HEK293T (cell line): ENCODE measurements at regions not wholly inside any gene's neighbourhood (a gene's known extent, or its start where the extent isn't known, plus 50 kb on each side); places are given as distances from the start of the nearest gene placed in this dataset.
"Not testable (repeated sequence)": the region's sequence is repeated elsewhere in the genome, so short reads cannot be mapped to it uniquely, and the experiment has no call there.

Experiments used
- CTCF ChIA-PET: fragments of 350-600 bp; formaldehyde crosslinking; extraction: SDS; loops from one replicate; lab custom pipeline; 2021; ENCODE audit warnings: antibody characterized with exemption, inconsistent platforms; lab: Yijun Ruan, JAX
- POLR2A ChIA-PET: fragments of 350-600 bp; formaldehyde crosslinking; extraction: SDS; loops from one replicate; lab custom pipeline; 2020; ENCODE audit warnings: antibody characterized with exemption, inconsistent platforms; lab: Yijun Ruan, JAX
- DNase-seq: peaks from one replicate; pipeline ENCODE4 v3.0.0; 2012; ENCODE audit warnings: mixed read lengths; ENCODE audit errors: extremely low spot score
- ARNT ChIP-seq: fragments of 450-650 bp; IDR thresholded peaks from 2 replicates; pipeline ENCODE4 v1.6.1; 2017; ENCODE audit warnings: mild to moderate bottlenecking
- BHLHE40 ChIP-seq: fragments of 450-650 bp; IDR thresholded peaks from 2 replicates; pipeline ENCODE4 v1.6.1; 2016; ENCODE audit warnings: mild to moderate bottlenecking, moderate library complexity, borderline replicate concordance
- CTBP1 ChIP-seq: fragments of 450-650 bp; IDR thresholded peaks from 2 replicates; pipeline ENCODE4 v1.6.1; 2016; ENCODE audit warnings: borderline replicate concordance
- ELF4 ChIP-seq: fragments of 450-650 bp; IDR thresholded peaks from 2 replicates; pipeline ENCODE4 v1.6.1; 2017; ENCODE audit warnings: antibody characterized with exemption
- FOXA1 ChIP-seq: fragments of 450-650 bp; IDR thresholded peaks from 2 replicates; pipeline ENCODE4 v1.6.1; 2016; ENCODE audit warnings: mild to moderate bottlenecking
- FOXK2 ChIP-seq: fragments of 450-650 bp; IDR thresholded peaks from 2 replicates; pipeline ENCODE4 v1.6.1; 2016; ENCODE audit warnings: mild to moderate bottlenecking
- FOXM1 ChIP-seq: fragments of 450-650 bp; IDR thresholded peaks from 2 replicates; pipeline ENCODE4 v1.6.1; 2017; ENCODE audit warnings: mild to moderate bottlenecking, borderline replicate concordance
- HDGF ChIP-seq: fragments of 450-650 bp; IDR thresholded peaks from 2 replicates; pipeline ENCODE4 v1.6.1; 2017; ENCODE audit warnings: antibody characterized with exemption, borderline replicate concordance
- L3MBTL2 ChIP-seq: fragments of 450-650 bp; conservative IDR thresholded peaks from 2 replicates; pipeline ENCODE4 v1.6.1; 2016; ENCODE audit warnings: mild to moderate bottlenecking
- LEF1 ChIP-seq: fragments of 450-650 bp; IDR thresholded peaks from 2 replicates; pipeline ENCODE4 v1.6.1; 2017; ENCODE audit warnings: mild to moderate bottlenecking, borderline replicate concordance
- NFRKB ChIP-seq: fragments of 450-650 bp; IDR thresholded peaks from 2 replicates; pipeline ENCODE4 v1.6.1; 2016; ENCODE audit warnings: mild to moderate bottlenecking, moderate library complexity
- SP1 ChIP-seq: fragments of 450-650 bp; IDR thresholded peaks from 2 replicates; pipeline ENCODE4 v1.6.1; 2017
- SUZ12 ChIP-seq: fragments of 450-650 bp; IDR thresholded peaks from 2 replicates; pipeline ENCODE4 v1.6.1; 2016; ENCODE audit warnings: mild to moderate bottlenecking
- TARDBP ChIP-seq: fragments of 450-650 bp; IDR thresholded peaks from 2 replicates; pipeline ENCODE4 v1.6.1; 2016
- ZNF384 ChIP-seq: fragments of 450-650 bp; IDR thresholded peaks from 2 replicates; pipeline ENCODE4 v1.6.1; 2016
- TF ChIP-seq, protein P1 (sequence below): fragments of 450-650 bp; IDR thresholded peaks from 2 replicates; pipeline ENCODE4 v1.6.1; 2016

DNA sequence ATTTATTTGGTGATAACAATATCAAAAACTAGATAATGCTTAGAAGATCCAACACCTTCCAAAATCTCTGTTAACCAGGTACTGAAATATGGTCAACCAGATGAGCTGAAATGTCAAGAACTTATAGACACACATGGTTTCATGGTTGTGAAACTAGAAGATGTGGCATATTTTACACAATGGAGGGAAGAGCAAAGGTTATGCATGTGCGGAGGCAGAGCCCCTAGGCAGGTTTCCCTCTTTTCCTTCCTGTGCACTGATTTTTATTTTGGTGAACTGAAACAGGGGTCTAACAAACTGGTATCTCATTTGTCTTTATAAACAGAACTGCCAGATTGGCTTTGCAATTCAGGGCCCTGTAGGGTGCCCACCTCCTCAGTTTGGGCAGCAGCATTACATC is 91.6 kb downstream of the PRL start:
- ChIA-PET POLR2A (no interaction called here), CTCF (no interaction called here)
- DNase-seq = no peak
- no peak for TF ChIP-seq ARNT
- no peak for TF ChIP-seq L3MBTL2
- no peak for TF ChIP-seq SP1
- TF ChIP-seq FOXK2 = no peak
- no peak for TF ChIP-seq FOXA1
- TF ChIP-seq SUZ12 = no peak
- no peak for TF ChIP-seq CTBP1
- TF ChIP-seq BHLHE40 = no peak
- TF ChIP-seq HDGF = no peak
- no peak for TF ChIP-seq NFRKB
- no peak for TF ChIP-seq ELF4
- no peak for TF ChIP-seq ZNF384

- DNase-seq = no peak
- POLR2A ChIA-PET = no interaction called here
- TF ChIP-seq ARNT (no peak), SUZ12 (no peak), BHLHE40 (no peak), FOXK2 (no peak), CTBP1 (no peak), L3MBTL2 (no peak), TARDBP (no peak), SP1 (no peak), FOXA1 (no peak), HDGF (no peak), LEF1 (no peak), ZNF384 (no peak), ELF4 (no peak), FOXM1 (no peak), NFRKB (no peak)
- TF ChIP-seq, protein P1, sequence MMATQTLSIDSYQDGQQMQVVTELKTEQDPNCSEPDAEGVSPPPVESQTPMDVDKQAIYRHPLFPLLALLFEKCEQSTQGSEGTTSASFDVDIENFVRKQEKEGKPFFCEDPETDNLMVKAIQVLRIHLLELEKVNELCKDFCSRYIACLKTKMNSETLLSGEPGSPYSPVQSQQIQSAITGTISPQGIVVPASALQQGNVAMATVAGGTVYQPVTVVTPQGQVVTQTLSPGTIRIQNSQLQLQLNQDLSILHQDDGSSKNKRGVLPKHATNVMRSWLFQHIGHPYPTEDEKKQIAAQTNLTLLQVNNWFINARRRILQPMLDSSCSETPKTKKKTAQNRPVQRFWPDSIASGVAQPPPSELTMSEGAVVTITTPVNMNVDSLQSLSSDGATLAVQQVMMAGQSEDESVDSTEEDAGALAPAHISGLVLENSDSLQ = no peak
- CTCF ChIA-PET = no interaction called here
These were observed 90.7 kb downstream of the PRL start for GRCh38 chr6:22206106-22206505.

GRCh38 chr6:22208026-22208425 is 88.8 kb downstream of the PRL start:
- ChIA-PET POLR2A (no interaction called here), CTCF (no interaction called here)
- TF ChIP-seq, protein P1 = no peak
- TF ChIP-seq CTBP1 (no peak), FOXK2 (no peak), NFRKB (no peak), LEF1 (no peak), TARDBP (no peak)
- DNase-seq = no peak

GRCh38 chr6:22214314-22214713 is 82.5 kb downstream of the PRL start:
- no peak for TF ChIP-seq SUZ12
- TF ChIP-seq FOXM1 = no peak
- no peak for TF ChIP-seq FOXK2
- TF ChIP-seq HDGF = no peak
- no peak for TF ChIP-seq CTBP1
- TF ChIP-seq, protein P1 = no peak
- TF ChIP-seq BHLHE40 = no peak
- TF ChIP-seq ZNF384 = no peak
- no peak for DNase-seq
- ChIA-PET POLR2A (no interaction called here), CTCF (no interaction called here)

DNA sequence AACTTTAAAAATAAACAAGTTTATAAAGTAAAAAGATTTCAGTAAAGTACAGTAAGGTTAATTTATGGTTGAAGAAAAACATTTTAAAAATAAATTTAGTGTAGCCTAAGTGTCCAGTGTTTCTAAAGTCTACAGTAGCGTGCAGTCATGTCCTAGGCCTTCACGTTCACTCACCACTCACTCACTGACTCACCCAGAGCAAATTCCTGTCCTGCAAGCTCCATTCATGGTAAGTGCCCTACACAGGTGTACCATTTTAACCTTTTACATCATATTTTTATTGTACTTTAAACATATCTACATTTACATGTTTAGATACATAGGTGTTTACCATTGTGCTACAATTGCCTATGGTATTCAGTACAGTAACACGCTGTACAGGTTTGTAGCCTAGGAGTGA is 81.4 kb downstream of the PRL start:
- CTCF ChIA-PET, DNase-seq, POLR2A ChIA-PET: not testable (repeated sequence)

- ChIA-PET POLR2A (no interaction called here), CTCF (no interaction called here)
- no peak for TF ChIP-seq LEF1
- TF ChIP-seq NFRKB = no peak
- TF ChIP-seq, protein P1 = no peak
- no peak for TF ChIP-seq ZNF384
- no peak for TF ChIP-seq BHLHE40
- no peak for TF ChIP-seq L3MBTL2
- TF ChIP-seq FOXK2 = no peak
- TF ChIP-seq ARNT = no peak
- TF ChIP-seq SUZ12 = no peak
- no peak for TF ChIP-seq FOXM1
- TF ChIP-seq TARDBP = no peak
- no peak for TF ChIP-seq HDGF
- TF ChIP-seq FOXA1 = no peak
- no peak for TF ChIP-seq SP1
- no peak for TF ChIP-seq CTBP1
- TF ChIP-seq ELF4 = no peak
- no peak for DNase-seq
These were observed 78.4 kb downstream of the PRL start for GRCh38 chr6:22218410-22218809.
